Dedifferentiated amniotic fluid mesenchymal stem cell (primary cell): ENCODE measurements at regions not wholly inside any gene's neighbourhood (a gene's known extent, or its start where the extent isn't known, plus 50 kb on each side); places are given as distances from the start of the nearest gene placed in this dataset.

Experiments
- DNase-seq: peaks from one replicate; pipeline ENCODE4 v3.0.0-alpha.2; 2016; ENCODE audit errors: extremely low spot score

DNA sequence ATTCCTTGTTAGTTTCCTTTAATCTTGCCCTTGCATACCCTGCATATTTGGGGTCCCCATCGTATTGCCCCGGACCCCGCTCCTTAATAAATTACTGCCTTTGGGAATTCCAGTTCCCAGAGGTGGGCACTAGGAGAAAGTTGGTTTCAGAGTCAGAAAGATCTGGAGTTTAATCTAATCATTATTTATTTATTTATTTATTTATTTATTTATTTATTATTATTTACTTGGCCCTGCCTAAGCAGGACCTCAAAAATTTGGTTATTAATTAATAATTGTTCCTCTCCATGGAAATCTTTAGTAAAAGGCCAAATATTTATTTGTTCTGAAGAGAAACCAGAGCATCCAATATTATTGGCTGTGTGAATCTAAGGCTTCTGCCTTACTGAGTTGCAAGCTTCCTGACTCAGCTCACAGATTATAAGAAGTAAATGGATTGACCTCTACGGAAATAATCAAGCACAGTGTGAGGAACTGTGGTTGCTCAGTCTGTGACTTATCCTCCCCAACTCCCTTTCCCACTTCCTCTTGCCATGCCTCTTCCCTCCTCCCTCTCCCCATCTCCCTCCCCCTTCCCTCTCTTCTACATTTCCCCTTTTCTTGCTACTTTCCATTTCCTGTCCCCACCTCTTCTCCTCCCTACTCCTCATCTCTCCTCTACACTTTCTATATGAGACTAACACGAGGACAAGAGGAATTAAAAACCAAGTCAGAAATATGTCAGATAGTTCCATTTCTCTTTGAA, 61.5 kb upstream of the AP1S2 start:
- no peak for DNase-seq

DNA sequence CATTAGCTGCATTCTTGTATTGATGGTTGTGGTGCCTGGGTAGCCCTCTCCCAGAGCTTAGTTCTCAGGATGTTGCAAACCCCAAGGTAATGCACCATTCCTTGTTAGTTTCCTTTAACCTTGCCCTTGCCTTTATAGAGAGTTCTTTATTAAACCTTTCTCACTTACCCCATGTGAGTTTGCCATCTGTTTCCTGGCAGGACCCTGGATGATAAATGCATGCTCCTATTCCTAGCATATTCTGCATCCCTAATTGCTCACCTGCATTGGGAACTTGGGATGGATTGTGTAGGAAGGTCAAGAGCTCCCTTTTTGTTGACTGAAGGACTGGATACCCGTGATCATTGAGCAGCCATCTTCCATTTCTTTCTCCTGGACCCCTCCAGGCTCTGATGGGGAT, 59.9 kb upstream of the AP1S2 start:
- DNase-seq, result no peak

DNA sequence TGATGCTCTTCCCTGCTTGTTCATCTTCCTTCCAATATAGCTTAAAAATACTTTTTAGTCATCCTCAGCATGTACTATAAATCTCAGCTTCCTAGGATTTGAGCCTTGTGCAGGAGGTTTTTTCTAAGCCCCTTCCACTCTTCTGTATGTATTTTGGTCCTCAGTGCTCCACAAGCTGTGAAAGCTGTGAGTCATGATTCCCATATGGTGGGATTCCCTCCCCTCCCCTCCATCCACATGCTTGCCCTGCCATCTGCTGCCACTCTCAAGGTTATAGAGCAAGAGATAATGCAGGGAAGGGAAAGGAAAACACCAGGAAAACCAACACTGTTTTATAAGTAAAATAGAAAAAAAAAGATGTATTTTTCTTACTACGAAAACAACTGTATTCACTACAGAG, 58.5 kb upstream of the AP1S2 start:
- DNase-seq, result no peak

DNA sequence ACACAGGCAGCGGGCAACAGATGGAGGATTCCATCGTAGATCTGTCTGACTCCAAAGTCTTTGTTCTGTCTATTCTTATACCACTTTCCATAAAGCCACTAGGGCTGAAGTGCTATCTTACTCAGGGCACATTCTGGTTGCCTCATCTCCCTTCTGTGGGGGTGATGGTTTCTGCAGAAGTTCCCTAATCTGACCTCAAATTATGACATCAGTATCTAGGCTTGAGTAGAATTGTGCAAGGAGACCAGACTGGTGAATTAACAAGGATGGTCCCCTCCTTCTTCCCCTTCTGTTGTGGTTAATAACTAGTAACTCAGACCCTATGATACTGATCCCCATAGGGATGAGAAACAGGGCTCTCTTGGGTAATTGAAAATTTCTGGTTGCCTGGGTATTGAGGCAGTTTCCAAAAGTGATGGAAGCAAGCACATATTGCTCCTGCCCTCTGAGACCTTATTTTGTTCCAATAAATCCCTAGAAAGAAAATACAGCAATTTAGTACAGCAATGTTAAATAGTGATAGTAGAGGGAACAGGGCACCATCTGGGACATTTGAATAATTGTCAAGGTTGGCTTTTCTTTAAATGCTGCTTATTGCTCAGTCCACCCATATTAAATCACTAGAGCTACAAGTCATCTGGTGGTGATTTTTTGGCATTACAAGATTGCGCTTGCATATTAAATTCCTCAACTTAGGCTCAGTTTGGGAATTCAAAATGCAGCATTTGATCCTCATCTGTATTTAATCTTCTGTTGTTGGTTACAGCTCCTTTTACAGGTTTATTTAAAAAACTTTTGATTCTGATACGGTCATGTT, 57.3 kb upstream of the AP1S2 start:
- DNase-seq, result no peak

DNA sequence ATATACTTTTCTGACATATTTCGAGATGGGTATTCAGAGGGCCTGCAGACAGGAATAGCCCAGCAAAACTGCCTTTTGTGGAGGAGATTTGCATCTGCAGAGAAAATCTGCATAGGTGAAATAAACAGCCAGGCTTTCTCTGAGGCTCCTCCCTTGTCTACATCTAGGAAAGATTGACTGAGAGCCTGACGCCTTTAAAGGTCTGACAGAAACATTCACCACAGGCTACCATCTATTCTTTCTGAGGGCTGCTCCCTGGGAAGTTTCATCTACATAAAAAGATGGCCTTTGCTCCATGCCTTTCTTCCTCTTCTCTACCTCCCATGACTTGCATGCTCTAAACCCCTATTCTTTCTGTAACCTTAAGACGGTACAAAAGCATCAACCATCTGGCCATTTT, 55.0 kb upstream of the AP1S2 start:
- DNase-seq, result no peak

DNA sequence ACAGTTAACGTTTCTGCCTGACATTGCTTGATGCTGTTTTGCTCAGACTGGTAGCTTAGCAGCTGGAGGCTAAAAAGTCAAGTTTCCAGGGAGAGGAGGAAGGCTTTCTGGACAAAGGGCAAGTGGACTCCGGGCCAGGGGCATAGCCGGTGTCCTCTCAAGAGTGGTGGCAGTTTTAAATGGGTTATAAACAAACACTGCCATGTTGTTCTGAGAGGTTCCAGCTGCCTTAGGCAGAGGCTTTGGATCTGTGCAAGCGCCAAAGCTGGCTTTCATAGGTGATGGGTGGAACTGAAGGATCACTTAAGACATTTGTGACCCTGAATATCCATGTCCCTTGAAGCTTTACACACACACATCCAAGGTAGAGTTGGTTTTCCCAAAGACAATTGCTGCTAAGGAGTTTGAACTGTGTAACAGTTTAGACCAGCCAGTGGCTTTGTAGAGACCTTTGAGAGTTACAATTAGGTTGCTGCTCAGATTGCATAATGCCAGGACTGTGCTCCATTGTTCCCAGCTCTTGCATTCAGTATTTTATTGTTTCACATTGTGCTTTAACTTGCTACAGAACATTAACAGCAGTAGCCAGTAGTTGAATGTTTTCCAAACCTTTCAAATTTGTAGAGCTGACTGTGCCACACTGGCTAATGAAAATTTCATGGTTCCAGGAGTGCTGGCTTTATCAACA, 54.1 kb upstream of the AP1S2 start:
- no peak for DNase-seq

DNA sequence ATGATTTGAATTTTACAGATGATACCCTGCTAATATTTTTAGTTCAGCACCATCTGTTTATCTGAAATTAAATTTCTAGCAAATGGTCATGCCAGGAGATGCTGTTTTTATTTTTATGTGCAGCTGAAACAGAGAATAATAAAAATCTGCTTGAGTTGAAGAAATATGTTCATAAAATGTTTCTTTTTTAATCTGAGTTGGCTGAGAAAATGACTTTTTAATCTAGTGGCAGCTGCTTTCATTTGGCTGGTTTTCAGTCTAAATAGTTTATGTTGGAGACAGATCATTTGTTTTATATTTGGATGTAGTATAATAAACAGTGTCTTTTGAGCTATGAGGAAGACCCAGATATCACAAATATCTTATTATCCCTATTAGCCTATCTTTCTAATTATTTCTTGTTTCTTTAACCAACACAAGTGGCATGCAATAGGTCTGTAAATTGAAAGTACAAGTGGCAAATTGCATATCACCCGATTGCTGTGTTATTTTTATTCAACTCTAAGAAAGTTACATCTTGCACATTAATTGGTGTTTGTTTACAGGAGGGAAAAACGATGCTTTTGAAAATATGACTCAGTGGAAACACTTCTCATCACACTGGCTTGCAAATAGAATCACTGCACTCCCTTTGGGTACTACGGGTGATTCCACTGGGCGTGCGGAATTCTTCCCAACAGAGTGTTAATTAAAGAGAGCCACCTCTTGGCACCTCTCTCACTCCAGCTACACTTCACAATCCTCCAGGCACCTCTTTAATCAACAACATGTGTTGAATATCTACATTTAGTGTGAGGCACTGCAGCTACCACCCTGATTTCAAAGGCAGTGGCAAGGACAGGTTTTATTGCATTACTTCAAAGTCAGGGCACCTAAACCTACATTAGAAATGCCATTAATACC, 51.7 kb upstream of the AP1S2 start:
- DNase-seq, result no peak
